HepG2 (cell line): ENCODE measurements at regions not wholly inside any gene's neighbourhood (a gene's known extent, or its start where the extent isn't known, plus 50 kb on each side); places are given as distances from the start of the nearest gene placed in this dataset.

ENCODE experiments used
- ATAC-seq: fragments of 200-7000 bp; cut with Tn5 transposase; 3 replicates; pipeline ENCODE4 v1.9.1; 2020; ENCODE audit warnings: mild to moderate bottlenecking, moderate library complexity
- BruUV-seq: library from RNA; stranded (reverse); fragments of 400-500 nt; replicated peaks from 2 replicates; lab custom pipeline; 2021; lab: Mats Ljungman, UMichigan
- CTCF ChIA-PET: fragments of 300-600 bp; formaldehyde crosslinking; extraction: SDS; loops from one replicate; lab custom pipeline; 2021; ENCODE audit warnings: low total read pairs, inconsistent platforms, low intra/inter-chr PET ratio; lab: Yijun Ruan, JAX
- POLR2A ChIA-PET: fragments of 350-600 bp; sonication (Branson Sonifier 250); formaldehyde crosslinking; loops from one replicate; lab custom pipeline; 2020; ENCODE audit warnings: antibody characterized with exemption, inconsistent platforms; lab: Yijun Ruan, JAX
- DNase-seq: peaks from one replicate; pipeline ENCODE4 v3.0.0-alpha.2; 2015; ENCODE audit warnings: low spot score
- FAIRE-seq: peaks from 3 replicates; lab custom pipeline; 2011; peaks lifted over from hg19 to GRCh38; lab: Jason Lieb, UNC
- H2AFZ ChIP-seq: one replicate; pipeline ENCODE4 v1.6.1; 2011; ENCODE audit warnings: low read length, inconsistent platforms
- H3K27ac ChIP-seq: fragments of 300-600 bp; 3 replicates; pipeline ENCODE4 v1.8.0; 2011; ENCODE audit warnings: mixed run types, mild to moderate bottlenecking, mixed read lengths, low read length, inconsistent platforms; ENCODE audit not compliant: insufficient read depth; ENCODE audit errors: extremely low read length
- H3K27me3 ChIP-seq, 2 experiments: fragments of 200-600 bp in 1 of 2; 2 replicates in 1 of 2; 3 replicates in 1 of 2; pipeline versions ENCODE4 v1.6.0 to v1.8.0; 2011; ENCODE audit warnings: low read length in 2 of 2, mild to moderate bottlenecking in 2 of 2, moderate library complexity in 2 of 2, inconsistent platforms in 1 of 2; ENCODE audit not compliant: insufficient read depth in 2 of 2, control insufficient read depth in 1 of 2
- H3K36me3 ChIP-seq, 2 experiments: fragments of 200-600 bp in 1 of 2; replicated peaks in 1 of 2; 2 replicates in 1 of 2; 3 replicates in 1 of 2; pipeline versions ENCODE4 v1.5.1 to v1.8.0; 2011; ENCODE audit warnings: low read length in 2 of 2, inconsistent platforms in 1 of 2; ENCODE audit not compliant: insufficient read depth in 2 of 2, control insufficient read depth in 1 of 2
- H3K4me1 ChIP-seq: 2 replicates; pipeline ENCODE4 v1.5.1; 2012; ENCODE audit warnings: low read length, inconsistent platforms; ENCODE audit not compliant: insufficient read depth
- H3K4me2 ChIP-seq: 2 replicates; pipeline ENCODE4 v1.6.0; 2011; ENCODE audit warnings: low read depth, low read length, inconsistent platforms
- H3K4me3 ChIP-seq, 3 experiments: fragments of 200-600 bp in 1 of 3; sonication (generic), shearing (Covaris generic) in 1 of 3; replicated peaks in 1 of 3; 2 replicates each; pipeline ENCODE4 v1.5.1; 2011 to 2016; ENCODE audit warnings: low read length in 3 of 3, inconsistent platforms in 2 of 3, low read depth in 2 of 3, mild to moderate bottlenecking in 2 of 3, control low read depth in 1 of 3, mixed read lengths in 1 of 3; ENCODE audit not compliant: insufficient read depth in 1 of 3
- H3K79me2 ChIP-seq: one replicate; pipeline ENCODE4 v1.6.1; 2011; ENCODE audit warnings: low read length, inconsistent platforms; ENCODE audit not compliant: insufficient read depth
- H3K9ac ChIP-seq: 2 replicates; pipeline ENCODE4 v1.6.0; 2011; ENCODE audit warnings: mild to moderate bottlenecking, low read depth, low read length, inconsistent platforms; ENCODE audit not compliant: insufficient read depth
- H3K9me3 ChIP-seq: 2 replicates; pipeline ENCODE4 v1.5.1; 2012; ENCODE audit warnings: mild to moderate bottlenecking, low read length
- H4K20me1 ChIP-seq: 2 replicates; pipeline ENCODE4 v1.6.0; 2011; ENCODE audit warnings: inconsistent platforms, mild to moderate bottlenecking, low read length, moderate library complexity; ENCODE audit not compliant: insufficient read depth
- CCAR2 ChIP-seq: fragments of 200-400 bp; formaldehyde crosslinking; optimal IDR thresholded peaks from 2 replicates; pipeline ENCODE3; 2018; ENCODE audit warnings: low read depth, mild to moderate bottlenecking, low read length, moderate library complexity
- HNF4G ChIP-seq, 2 experiments: sonication (generic) in 1 of 2; formaldehyde crosslinking in 1 of 2; IDR thresholded peaks; 2 replicates each; pipeline versions ENCODE4 v1.4.0 to v1.6.1; 2011 to 2020; ENCODE audit warnings: borderline replicate concordance in 2 of 2, low read depth in 2 of 2, mild to moderate bottlenecking in 2 of 2, low read length in 1 of 2, missing genetic modification reagents in 1 of 2, moderate library complexity in 1 of 2
- MYC ChIP-seq: sonication (generic); formaldehyde crosslinking; IDR thresholded peaks from 2 replicates; pipeline ENCODE4 v1.9.0; 2021; ENCODE audit warnings: missing genetic modification reagents, borderline replicate concordance
- NFE2L1 ChIP-seq: sonication (generic); formaldehyde crosslinking; IDR thresholded peaks from 2 replicates; pipeline ENCODE4 v1.4.0; 2020; ENCODE audit warnings: missing genetic modification reagents, mild to moderate bottlenecking, borderline replicate concordance
- ZEB1 ChIP-seq: IDR thresholded peaks from 2 replicates; pipeline ENCODE4 v1.6.1; 2012; ENCODE audit warnings: mild to moderate bottlenecking, low read depth, inconsistent platforms; ENCODE audit not compliant: insufficient replicate concordance
- ZNF432 ChIP-seq: sonication (generic); formaldehyde crosslinking; IDR thresholded peaks from 2 replicates; pipeline ENCODE4 v1.5.0; 2020; ENCODE audit warnings: missing genetic modification reagents, mild to moderate bottlenecking, borderline replicate concordance
- ZNF501 ChIP-seq: sonication (generic); formaldehyde crosslinking; IDR thresholded peaks from 2 replicates; pipeline ENCODE4 v1.5.1; 2020; ENCODE audit warnings: mild to moderate bottlenecking, moderate library complexity, missing genetic modification reagents
- ZNF724P ChIP-seq: sonication (generic); formaldehyde crosslinking; IDR thresholded peaks from 2 replicates; pipeline ENCODE4 v1.8.0; 2022; ENCODE audit warnings: missing genetic modification reagents, borderline replicate concordance
- WGBS: methylation state at CpG from one replicate; pipeline ENCODE4 v1.1.6; 2017; ENCODE audit warnings: low lambda C conversion rate; 5-methylcytosine and 5-hydroxymethylcytosine counted together
- in situ Hi-C: cut with HindIII; loops from 2 replicates; pipeline ENCODE4 v1.10.0; 2017; ENCODE audit warnings: low pct_unique_long_range_greater_than_20kb; ENCODE audit not compliant: extremely low pct_ligation_motif_present
- intact Hi-C: fragments of 100-400 bp; cut with micrococcal nuclease; formaldehyde crosslinking; loops from one replicate; pipeline ENCODE4 v1.10.0; 2022; ENCODE audit not compliant: unreplicated experiment
- TF ChIP-seq, protein P1 (sequence below), 2 experiments: sonication (generic) in 1 of 2; formaldehyde crosslinking in 1 of 2; IDR thresholded peaks; 2 replicates each; pipeline versions ENCODE4 v1.4.0 to v1.6.1; 2018 to 2020; ENCODE audit warnings: missing genetic modification reagents in 2 of 2, borderline replicate concordance in 1 of 2, low read depth in 1 of 2, mild to moderate bottlenecking in 1 of 2, missing biosample characterization in 1 of 2
- TF ChIP-seq, protein P2 (sequence below): IDR thresholded peaks from 2 replicates; pipeline ENCODE4 v1.6.1; 2012; ENCODE audit warnings: inconsistent platforms
- TF ChIP-seq, protein P3 (sequence below): sonication (generic); formaldehyde crosslinking; IDR thresholded peaks from 2 replicates; pipeline ENCODE4 v1.4.0; 2020; ENCODE audit warnings: mild to moderate bottlenecking, missing genetic modification reagents

DNA sequence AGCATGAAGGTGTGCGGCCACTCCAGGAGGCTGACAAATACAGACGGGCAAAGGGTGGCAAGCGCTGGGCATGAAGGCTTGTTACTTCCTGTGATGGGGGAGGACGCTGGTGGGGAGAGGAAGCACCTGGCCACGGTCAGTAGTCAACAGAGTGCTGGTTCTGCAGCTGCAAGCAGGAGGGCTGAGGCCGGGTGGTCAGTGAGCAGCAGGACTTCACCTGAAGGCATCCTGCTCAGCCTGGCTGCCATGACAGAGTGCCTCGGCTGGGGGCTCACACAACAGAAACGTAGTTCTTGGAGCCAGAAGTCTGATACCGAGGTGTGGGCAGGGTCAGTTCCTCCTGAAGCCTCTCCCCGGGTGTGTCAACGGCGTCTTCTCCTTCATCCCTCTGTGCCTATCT is 118.6 kb upstream of the IRX4 start:
- no peak for FAIRE-seq
- TF ChIP-seq MYC (CRISPR knock-in tag) (no peak), ZEB1 (no peak), NFE2L1 (CRISPR knock-in tag) (no peak), HNF4G (IDR thresholded peaks at IDR 0.05; ENCODE audit: borderline replicate concordance, low read depth, low read length) (no peak), HNF4G (CRISPR knock-in tag; IDR thresholded peaks at IDR 0.05; ENCODE audit: borderline replicate concordance, low read depth) (no peak), CCAR2 (no peak), ZNF724P (CRISPR knock-in tag) (no peak), ZNF432 (CRISPR knock-in tag) (no peak), ZNF501 (CRISPR knock-in tag) (no peak)
- TF ChIP-seq, protein P1, sequence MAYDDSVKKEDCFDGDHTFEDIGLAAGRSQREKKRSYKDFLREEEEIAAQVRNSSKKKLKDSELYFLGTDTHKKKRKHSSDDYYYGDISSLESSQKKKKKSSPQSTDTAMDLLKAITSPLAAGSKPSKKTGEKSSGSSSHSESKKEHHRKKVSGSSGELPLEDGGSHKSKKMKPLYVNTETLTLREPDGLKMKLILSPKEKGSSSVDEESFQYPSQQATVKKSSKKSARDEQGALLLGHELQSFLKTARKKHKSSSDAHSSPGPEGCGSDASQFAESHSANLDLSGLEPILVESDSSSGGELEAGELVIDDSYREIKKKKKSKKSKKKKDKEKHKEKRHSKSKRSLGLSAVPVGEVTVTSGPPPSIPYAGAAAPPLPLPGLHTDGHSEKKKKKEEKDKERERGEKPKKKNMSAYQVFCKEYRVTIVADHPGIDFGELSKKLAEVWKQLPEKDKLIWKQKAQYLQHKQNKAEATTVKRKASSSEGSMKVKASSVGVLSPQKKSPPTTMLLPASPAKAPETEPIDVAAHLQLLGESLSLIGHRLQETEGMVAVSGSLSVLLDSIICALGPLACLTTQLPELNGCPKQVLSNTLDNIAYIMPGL (CRISPR knock-in tag; IDR thresholded peaks at IDR 0.05; ENCODE audit: borderline replicate concordance in 1 of 2, low read depth in 1 of 2) = no peak
- TF ChIP-seq, protein P2, sequence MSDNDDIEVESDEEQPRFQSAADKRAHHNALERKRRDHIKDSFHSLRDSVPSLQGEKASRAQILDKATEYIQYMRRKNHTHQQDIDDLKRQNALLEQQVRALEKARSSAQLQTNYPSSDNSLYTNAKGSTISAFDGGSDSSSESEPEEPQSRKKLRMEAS = no peak
- TF ChIP-seq, protein P3, sequence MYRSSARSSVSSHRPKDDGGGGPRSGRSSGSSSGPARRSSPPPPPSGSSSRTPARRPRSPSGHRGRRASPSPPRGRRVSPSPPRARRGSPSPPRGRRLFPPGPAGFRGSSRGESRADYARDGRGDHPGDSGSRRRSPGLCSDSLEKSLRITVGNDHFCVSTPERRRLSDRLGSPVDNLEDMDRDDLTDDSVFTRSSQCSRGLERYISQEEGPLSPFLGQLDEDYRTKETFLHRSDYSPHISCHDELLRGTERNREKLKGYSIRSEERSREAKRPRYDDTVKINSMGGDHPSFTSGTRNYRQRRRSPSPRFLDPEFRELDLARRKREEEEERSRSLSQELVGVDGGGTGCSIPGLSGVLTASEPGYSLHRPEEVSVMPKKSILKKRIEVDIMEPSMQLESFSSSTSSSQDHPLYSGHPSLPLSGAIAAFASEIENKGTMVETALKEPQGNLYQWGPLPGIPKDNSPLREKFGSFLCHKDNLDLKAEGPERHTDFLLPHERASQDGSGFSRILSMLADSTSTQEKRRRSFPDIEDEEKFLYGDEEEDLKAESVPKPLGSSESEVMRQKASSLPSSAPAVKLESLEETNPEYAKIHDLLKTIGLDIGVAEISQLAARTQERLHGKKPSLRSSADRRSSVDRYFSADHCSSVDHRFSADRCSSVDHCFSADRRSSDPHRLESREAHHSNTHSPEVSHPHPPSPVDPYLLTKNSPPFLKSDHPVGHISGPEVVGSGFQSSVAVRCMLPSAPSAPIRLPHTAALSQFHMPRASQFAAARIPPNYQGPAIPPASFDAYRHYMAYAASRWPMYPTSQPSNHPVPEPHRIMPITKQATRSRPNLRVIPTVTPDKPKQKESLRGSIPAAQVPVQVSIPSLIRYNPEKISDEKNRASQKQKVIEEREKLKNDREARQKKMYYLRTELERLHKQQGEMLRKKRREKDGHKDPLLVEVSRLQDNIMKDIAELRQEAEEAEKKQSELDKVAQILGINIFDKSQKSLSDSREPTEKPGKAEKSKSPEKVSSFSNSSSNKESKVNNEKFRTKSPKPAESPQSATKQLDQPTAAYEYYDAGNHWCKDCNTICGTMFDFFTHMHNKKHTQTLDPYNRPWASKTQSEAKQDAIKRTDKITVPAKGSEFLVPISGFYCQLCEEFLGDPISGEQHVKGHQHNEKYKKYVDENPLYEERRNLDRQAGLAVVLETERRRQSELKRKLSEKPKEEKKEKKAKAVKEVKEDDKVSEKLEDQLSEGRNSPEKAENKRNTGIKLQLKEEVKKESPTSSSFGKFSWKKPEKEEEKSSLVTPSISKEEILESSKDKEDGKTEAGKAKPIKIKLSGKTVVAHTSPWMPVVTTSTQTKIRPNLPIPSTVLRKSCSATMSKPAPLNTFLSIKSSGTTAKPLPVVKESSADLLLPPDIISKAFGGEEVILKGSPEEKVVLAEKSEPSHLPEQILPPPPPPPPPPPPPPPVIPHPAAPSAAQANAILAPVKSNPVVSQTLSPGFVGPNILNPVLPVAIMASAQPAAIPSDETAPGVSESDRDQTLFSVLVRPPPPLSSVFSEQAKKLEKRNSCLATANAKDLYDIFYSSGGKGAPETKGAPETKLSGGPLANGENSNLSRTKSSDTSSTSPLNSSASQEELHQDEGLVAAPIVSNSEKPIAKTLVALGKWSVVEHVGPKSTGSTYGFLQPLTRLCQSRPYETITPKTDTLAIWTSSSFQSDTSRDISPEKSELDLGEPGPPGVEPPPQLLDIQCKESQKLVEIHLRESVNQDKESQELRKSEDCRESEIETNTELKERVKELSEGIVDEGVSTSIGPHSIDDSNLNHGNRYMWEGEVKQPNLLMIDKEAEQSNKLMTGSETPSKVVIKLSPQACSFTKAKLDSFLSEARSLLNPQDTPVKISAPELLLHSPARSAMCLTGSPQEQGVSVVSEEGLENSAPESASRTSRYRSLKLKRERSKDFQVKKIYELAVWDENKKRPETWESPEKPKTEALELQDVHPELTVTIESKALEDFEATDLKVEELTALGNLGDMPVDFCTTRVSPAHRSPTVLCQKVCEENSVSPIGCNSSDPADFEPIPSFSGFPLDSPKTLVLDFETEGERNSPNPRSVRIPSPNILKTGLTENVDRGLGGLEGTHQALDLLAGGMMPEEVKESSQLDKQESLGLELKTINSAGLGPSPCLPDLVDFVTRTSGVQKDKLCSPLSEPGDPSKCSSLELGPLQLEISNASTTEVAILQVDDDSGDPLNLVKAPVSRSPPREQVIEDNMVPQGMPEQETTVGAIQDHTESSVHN = no peak

More for the DNA sequence above, 118.6 kb upstream of the IRX4 start:
- Histone ChIP-seq H3K27ac (no peak overlapping the region), H3K9ac (no peak overlapping the region), H4K20me1 (no peaks in the 10 kb centered on the region), H3K36me3 (no peaks in the 10 kb centered on the region), H2AFZ (no peak overlapping the region), H3K4me2 (no peak overlapping the region), H3K79me2 (no peaks in the 10 kb centered on the region), H3K27me3 (peaks cover 8 to 49% of the 10 kb centered on the region in 2 experiments; a peak in 4 of 5 replicates), H3K9me3 (no peaks in the 10 kb centered on the region), H3K4me1 (no peaks in the 10 kb centered on the region), H3K4me3 (no peak overlapping the region)
- intact Hi-C loops = no loop called here
- ChIA-PET CTCF (no interaction called here), POLR2A (no interaction called here)
- no TSS peak for BruUV-seq
- in situ Hi-C loops = no loop called here
- no peak for DNase-seq
- ATAC-seq = no peak
- WGBS = 27% methylated on average over 7 of the region's 12 CpGs
